Left ventricle myocardium inferior (tissue), 1 donor: ENCODE measurements at regions not wholly inside any gene's neighbourhood (a gene's known extent, or its start where the extent isn't known, plus 50 kb on each side); places are given as distances from the start of the nearest gene placed in this dataset.
A peak's percentile ranks its signal among the peaks of the same experiment; 100 is the strongest.

Experiments
- DNase-seq: peaks from one replicate; pipeline ENCODE4 v3.0.0-alpha.2; 2020
- H3K27ac ChIP-seq: fragments of 200-600 bp; replicated peaks from 2 replicates; pipeline ENCODE4 v1.8.0; 2021
- H3K27me3 ChIP-seq: fragments of 200-600 bp; 2 replicates; pipeline ENCODE4 v1.8.0; 2021; ENCODE audit warnings: low read depth
- H3K36me3 ChIP-seq: fragments of 200-600 bp; 2 replicates; pipeline ENCODE4 v1.8.0; 2021
- H3K4me1 ChIP-seq: fragments of 200-600 bp; 2 replicates; pipeline ENCODE4 v1.8.0; 2021
- H3K4me3 ChIP-seq: fragments of 200-600 bp; 2 replicates; pipeline ENCODE4 v1.8.0; 2021; ENCODE audit warnings: mild to moderate bottlenecking, moderate library complexity
- H3K9me3 ChIP-seq: fragments of 200-600 bp; replicated peaks from 2 replicates; pipeline ENCODE4 v1.8.0; 2021
- intact Hi-C: fragments of 100-400 bp; cut with micrococcal nuclease; formaldehyde crosslinking; loops from one replicate; pipeline ENCODE4 v1.11.0; 2022
- TF ChIP-seq, protein P1 (sequence below): fragments of 200-600 bp; IDR thresholded peaks from 2 replicates; pipeline ENCODE4 v1.8.0; 2021; ENCODE audit warnings: antibody characterized with exemption, mild to moderate bottlenecking, borderline replicate concordance
- donor health status: DM: no; HTN: yes; CAD: no; lungs with severe emphysema.

DNA sequence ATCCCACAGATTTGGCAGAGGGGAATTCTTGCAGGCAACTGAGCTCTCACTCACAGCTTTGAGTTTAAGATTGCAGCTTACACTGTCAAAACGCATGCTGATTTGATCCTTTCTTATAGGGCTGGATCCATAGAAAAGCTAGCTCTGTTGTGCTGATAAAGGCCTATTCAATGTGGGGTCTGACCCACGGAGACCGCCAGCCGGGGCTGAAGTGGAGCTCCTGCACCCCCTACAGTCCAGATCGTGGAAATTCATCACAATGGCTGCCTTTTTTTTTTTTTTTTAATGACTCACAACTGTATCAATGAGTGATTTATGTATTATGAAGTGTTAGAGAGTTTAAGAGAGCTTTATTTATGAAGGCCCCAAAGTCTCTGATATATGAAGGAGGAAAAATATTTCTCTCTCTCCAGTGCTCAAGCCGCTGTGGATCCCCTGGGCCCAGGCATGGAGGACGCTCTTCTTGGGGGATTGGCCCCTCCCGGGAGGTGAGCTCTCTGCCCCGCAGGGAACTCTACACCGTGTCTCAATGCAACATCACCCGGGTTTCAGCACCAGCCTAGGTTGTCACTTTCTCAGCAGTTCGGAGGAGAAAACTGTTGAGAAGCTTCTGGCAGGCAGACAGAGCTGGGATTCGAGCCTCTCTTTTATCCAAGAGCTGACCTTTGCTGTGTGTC, 700.2 kb downstream of the IRX1 start:
- no peak overlapping the region for H3K4me3 ChIP-seq
- no peak for DNase-seq
- no peaks in the 10 kb centered on the region for H3K36me3 ChIP-seq
- no peak overlapping the region for H3K27ac ChIP-seq
- intact Hi-C loops = no loop called here
- no peaks in the 10 kb centered on the region for H3K4me1 ChIP-seq
- H3K27me3 ChIP-seq = peaks cover 21% of the 10 kb centered on the region
- TF ChIP-seq, protein P1, sequence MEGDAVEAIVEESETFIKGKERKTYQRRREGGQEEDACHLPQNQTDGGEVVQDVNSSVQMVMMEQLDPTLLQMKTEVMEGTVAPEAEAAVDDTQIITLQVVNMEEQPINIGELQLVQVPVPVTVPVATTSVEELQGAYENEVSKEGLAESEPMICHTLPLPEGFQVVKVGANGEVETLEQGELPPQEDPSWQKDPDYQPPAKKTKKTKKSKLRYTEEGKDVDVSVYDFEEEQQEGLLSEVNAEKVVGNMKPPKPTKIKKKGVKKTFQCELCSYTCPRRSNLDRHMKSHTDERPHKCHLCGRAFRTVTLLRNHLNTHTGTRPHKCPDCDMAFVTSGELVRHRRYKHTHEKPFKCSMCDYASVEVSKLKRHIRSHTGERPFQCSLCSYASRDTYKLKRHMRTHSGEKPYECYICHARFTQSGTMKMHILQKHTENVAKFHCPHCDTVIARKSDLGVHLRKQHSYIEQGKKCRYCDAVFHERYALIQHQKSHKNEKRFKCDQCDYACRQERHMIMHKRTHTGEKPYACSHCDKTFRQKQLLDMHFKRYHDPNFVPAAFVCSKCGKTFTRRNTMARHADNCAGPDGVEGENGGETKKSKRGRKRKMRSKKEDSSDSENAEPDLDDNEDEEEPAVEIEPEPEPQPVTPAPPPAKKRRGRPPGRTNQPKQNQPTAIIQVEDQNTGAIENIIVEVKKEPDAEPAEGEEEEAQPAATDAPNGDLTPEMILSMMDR = peak; percentile 67
- no peaks in the 10 kb centered on the region for H3K9me3 ChIP-seq

DNA sequence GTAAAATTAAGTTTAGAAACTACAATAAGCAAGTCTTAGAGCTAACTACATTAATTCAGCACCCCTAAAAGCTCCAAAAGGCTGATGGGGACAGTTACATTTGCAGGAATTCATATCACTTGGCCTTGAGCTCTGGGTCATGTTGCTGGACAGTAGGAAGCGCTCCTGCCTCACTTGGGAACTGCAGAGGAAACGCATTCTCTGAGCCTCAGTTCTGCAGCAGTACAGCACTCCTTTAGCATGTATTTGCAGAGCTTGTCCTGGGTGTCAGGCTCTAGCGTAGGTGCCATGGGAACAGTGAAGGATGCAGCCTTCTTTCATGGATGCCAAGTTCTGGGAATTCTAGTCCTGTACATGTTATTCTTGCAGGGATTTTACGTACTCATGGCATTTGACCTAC, 710.4 kb downstream of the IRX1 start:
- H3K9me3 ChIP-seq = no peaks in the 10 kb centered on the region
- no peak overlapping the region for H3K27ac ChIP-seq
- H3K4me1 ChIP-seq = no peaks in the 10 kb centered on the region
- DNase-seq = no peak
- H3K27me3 ChIP-seq = peaks cover 15% of the 10 kb centered on the region
- TF ChIP-seq, protein P1 = no peak
- H3K36me3 ChIP-seq = no peaks in the 10 kb centered on the region
- no peak overlapping the region for H3K4me3 ChIP-seq
- intact Hi-C loops = no loop called here

DNA sequence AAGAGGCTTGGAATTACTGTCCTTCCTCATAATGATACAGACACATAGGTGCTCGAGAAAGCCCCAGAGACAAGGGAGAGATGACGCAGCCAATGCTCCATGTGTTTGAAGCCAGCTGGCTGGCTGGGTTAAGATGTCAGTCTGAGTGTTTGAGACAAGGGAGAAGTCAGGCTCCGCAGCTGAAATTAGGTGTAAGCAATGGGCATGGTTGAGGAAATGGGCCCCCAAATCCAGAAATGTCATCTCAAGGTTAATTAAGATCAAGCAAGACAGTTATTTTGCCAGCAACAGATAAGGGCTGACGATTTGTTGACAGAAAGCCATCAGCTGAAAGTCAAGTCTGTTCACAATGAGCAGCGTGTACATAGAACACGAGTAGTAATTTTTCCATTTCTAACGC, 713.4 kb downstream of the IRX1 start:
- Histone ChIP-seq H3K27me3 (peaks cover 12% of the 10 kb centered on the region), H3K36me3 (no peaks in the 10 kb centered on the region), H3K4me1 (no peaks in the 10 kb centered on the region), H3K9me3 (no peaks in the 10 kb centered on the region), H3K4me3 (no peak overlapping the region), H3K27ac (no peak overlapping the region)
- intact Hi-C loops = no loop called here
- TF ChIP-seq, protein P1 = no peak
- DNase-seq = no peak

DNA sequence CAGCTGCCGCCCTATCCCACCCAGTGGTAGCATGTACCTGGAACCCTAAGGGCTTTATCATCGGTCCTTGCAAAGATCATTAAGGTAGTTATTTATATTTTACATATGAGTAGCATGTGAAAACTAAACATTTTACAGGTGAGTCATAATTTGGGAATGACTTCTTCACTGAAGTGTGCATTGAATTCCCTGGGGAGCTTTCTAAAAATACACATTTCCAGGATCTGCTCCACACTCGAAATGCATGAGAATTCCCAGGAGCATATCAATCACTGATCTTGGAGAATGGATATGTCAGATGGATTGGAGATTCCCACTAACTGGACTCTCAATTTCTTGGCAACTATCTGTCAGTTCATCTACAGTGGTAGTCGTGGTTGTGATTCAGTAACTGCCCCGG, 717.5 kb downstream of the IRX1 start:
- H3K36me3 ChIP-seq = no peaks in the 10 kb centered on the region
- H3K4me1 ChIP-seq = no peaks in the 10 kb centered on the region
- no peak for DNase-seq
- peaks cover 23% of the 10 kb centered on the region for H3K27me3 ChIP-seq
- H3K9me3 ChIP-seq = no peaks in the 10 kb centered on the region
- H3K4me3 ChIP-seq = no peak overlapping the region
- TF ChIP-seq, protein P1 = no peak
- intact Hi-C loops = no loop called here
- no peak overlapping the region for H3K27ac ChIP-seq

DNA sequence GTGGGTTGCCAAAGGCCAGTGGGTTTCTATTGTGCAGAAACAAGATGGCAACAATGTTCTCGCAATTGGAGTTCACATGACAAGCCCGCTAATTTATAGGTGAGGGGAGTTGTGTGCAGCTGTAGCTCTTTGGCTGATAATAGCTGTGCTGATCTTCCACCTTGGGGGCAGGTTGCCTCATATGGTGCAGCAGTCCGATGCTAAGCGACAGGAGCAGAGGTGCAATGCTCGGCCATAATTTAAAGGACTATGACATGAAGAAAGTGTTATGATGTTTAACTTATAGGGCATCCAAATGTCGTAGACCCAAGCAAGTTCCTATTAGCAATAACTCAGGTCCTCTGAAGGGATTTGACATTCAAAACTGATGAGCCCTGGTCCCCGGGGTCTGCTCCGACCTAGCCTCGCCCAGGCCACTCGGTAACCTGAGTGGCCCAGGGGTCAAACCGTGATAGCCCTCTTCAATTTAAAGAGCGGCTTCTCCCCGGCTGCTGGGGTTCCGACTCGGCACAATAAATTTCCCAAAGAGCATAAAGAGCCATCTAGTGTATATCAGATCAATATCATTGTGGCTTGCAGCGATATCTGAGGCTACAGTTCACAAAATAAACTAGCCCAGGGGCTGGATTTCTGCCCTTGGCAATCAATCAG, 724.0 kb downstream of the IRX1 start:
- Histone ChIP-seq H3K4me3 (no peak overlapping the region), H3K9me3 (peaks cover 23% of the 10 kb centered on the region), H3K4me1 (no peaks in the 10 kb centered on the region), H3K27ac (no peak overlapping the region), H3K36me3 (no peaks in the 10 kb centered on the region), H3K27me3 (peaks cover 18% of the 10 kb centered on the region)
- no peak for DNase-seq
- intact Hi-C loops = no loop called here
- TF ChIP-seq, protein P1 = no peak
